Urinary bladder (tissue), 4 donors: ENCODE measurements at regions not wholly inside any gene's neighbourhood (a gene's known extent, or its start where the extent isn't known, plus 50 kb on each side); places are given as distances from the start of the nearest gene placed in this dataset. TPM values are rescaled to one million over a fixed set of nuclear protein-coding genes. Genes with fewer than 3 reads are reported as not detected.
"Not testable (repeated sequence)": the region's sequence is repeated elsewhere in the genome, so short reads cannot be mapped to it uniquely, and the experiment has no call there.

Source experiments
- DNase-seq: peaks from one replicate; pipeline ENCODE4 v3.0.0-alpha.2; 2015; ENCODE audit errors: extremely low spot score
- H3K27ac ChIP-seq: one replicate; pipeline ENCODE4 v1.5.1; 2013; ENCODE audit warnings: low read depth, mild to moderate bottlenecking, moderate library complexity
- H3K36me3 ChIP-seq: one replicate; pipeline ENCODE4 v1.6.1; 2013; ENCODE audit warnings: mild to moderate bottlenecking, moderate library complexity; ENCODE audit not compliant: insufficient read depth
- H3K4me1 ChIP-seq: one replicate; pipeline ENCODE4 v1.6.1; 2013; ENCODE audit warnings: mild to moderate bottlenecking, moderate library complexity; ENCODE audit not compliant: insufficient read depth
- H3K4me3 ChIP-seq: one replicate; pipeline ENCODE4 v1.5.1; 2013; ENCODE audit warnings: low read depth, low read length
- WGBS: extraction: QIAGEN DNeasy Blood & Tissue Kit; methylation state at CpG from one replicate; pipeline ENCODE4 v1.1.7; 2013; 5-methylcytosine and 5-hydroxymethylcytosine counted together
- small RNA-seq: library from RNA; depleted of rRNA; stranded (forward); fragments of <200 nt; gene quantifications from one replicate; pipeline ENCODE3, GENCODE V24; 2014
- donor health status: healthy with polysubstance abuse.
- donor health status: healthy.

- WGBS = 65% methylated on average over 3 of the region's 3 CpGs
- Histone ChIP-seq H3K27ac (no peak overlapping the region), H3K4me1 (no peaks in the 10 kb centered on the region), H3K4me3 (no peak overlapping the region), H3K36me3 (no peaks in the 10 kb centered on the region)
- no peak for DNase-seq
Observed at GRCh38 chr6:106727480-106728149, 98.2 kb downstream of the QRSL1 start.

GRCh38 chr6:106724848-106725247, 95.5 kb downstream of the QRSL1 start:
- WGBS = 59% methylated on average over 2 of the region's 2 CpGs
- H3K4me1 ChIP-seq = no peaks in the 10 kb centered on the region

GRCh38 chr6:106724337-106724736, 95.0 kb downstream of the QRSL1 start:
- no peaks in the 10 kb centered on the region for H3K36me3 ChIP-seq
- H3K4me3 ChIP-seq = no peak overlapping the region
- no peak for DNase-seq
- H3K4me1 ChIP-seq = no peaks in the 10 kb centered on the region
- 77% methylated on average over 4 of the region's 4 CpGs for WGBS
- no peak overlapping the region for H3K27ac ChIP-seq

More at GRCh38 chr6:106724848-106725247, 95.5 kb downstream of the QRSL1 start:
- Histone ChIP-seq H3K27ac (no peak overlapping the region), H3K36me3 (no peaks in the 10 kb centered on the region), H3K4me3 (no peak overlapping the region)
- DNase-seq = no peak

GRCh38 chr6:106723419-106723818, 94.0 kb downstream of the QRSL1 start:
- not testable (repeated sequence) for H3K27ac ChIP-seq, H3K4me1 ChIP-seq, H3K4me3 ChIP-seq, H3K36me3 ChIP-seq, DNase-seq
- 98% methylated on average over 2 of the region's 2 CpGs for whole genome bisulfite sequencing

GRCh38 chr6:106721189-106721588, 91.8 kb downstream of the QRSL1 start:
- H3K4me1 ChIP-seq, H3K4me3 ChIP-seq, H3K36me3 ChIP-seq, H3K27ac ChIP-seq, DNase-seq: not testable (repeated sequence)
- WGBS = 83% methylated on average over 3 of the region's 4 CpGs

Small RNA genes in the stretch of these regions (small RNA-seq; reads per million reads assigned to genes)
- gene MIR587 = not detected
- not detected for gene RNU6-117P
